Thoracic aorta (tissue), 2 donors: ENCODE measurements at regions not wholly inside any gene's neighbourhood (a gene's known extent, or its start where the extent isn't known, plus 50 kb on each side); places are given as distances from the start of the nearest gene placed in this dataset.

Experiments used
- ATAC-seq: fragments of 150-250 bp; one replicate; pipeline ENCODE4 v1.8.0; 2017; ENCODE audit warnings: low read depth; ENCODE audit not compliant: insufficient number of reproducible peaks, low FRiP score
- DNase-seq: peaks from one replicate; pipeline ENCODE4 v3.0.0-alpha.2; 2020; ENCODE audit warnings: low spot score
- H3K27ac ChIP-seq, 2 donors: fragments of 200-600 bp; sonication (generic); 1 replicate in 1 of 2; 2 replicates in 1 of 2; pipeline ENCODE4 v1.5.1; 2016; ENCODE audit warnings: mild to moderate bottlenecking in 2 of 2, moderate library complexity in 2 of 2
- H3K27me3 ChIP-seq: fragments of 200-600 bp; sonication (generic); replicated peaks from 2 replicates; pipeline ENCODE4 v1.6.0; 2016; ENCODE audit warnings: mild to moderate bottlenecking; ENCODE audit not compliant: insufficient read depth
- H3K36me3 ChIP-seq: fragments of 200-600 bp; sonication (generic); one replicate; pipeline ENCODE4 v1.5.1; 2016
- H3K4me1 ChIP-seq, 2 donors: fragments of 200-600 bp; sonication (generic); 1 replicate in 1 of 2; 2 replicates in 1 of 2; pipeline versions ENCODE4 v1.5.1 to v1.6.0; 2016; ENCODE audit warnings: low read depth in 2 of 2, mild to moderate bottlenecking in 1 of 2; ENCODE audit not compliant: control insufficient read depth in 1 of 2
- H3K4me3 ChIP-seq: fragments of 200-600 bp; sonication (generic); 2 replicates; pipeline ENCODE4 v1.5.1; 2016; ENCODE audit warnings: mild to moderate bottlenecking
- H3K9me3 ChIP-seq: fragments of 200-600 bp; sonication (generic); 2 replicates; pipeline ENCODE4 v1.5.1; 2016
- TF ChIP-seq, protein P1 (sequence below): fragments of 200-600 bp; sonication (generic); IDR thresholded peaks from one replicate; pipeline ENCODE4 v1.5.1; 2019; ENCODE audit warnings: antibody characterized with exemption

DNA sequence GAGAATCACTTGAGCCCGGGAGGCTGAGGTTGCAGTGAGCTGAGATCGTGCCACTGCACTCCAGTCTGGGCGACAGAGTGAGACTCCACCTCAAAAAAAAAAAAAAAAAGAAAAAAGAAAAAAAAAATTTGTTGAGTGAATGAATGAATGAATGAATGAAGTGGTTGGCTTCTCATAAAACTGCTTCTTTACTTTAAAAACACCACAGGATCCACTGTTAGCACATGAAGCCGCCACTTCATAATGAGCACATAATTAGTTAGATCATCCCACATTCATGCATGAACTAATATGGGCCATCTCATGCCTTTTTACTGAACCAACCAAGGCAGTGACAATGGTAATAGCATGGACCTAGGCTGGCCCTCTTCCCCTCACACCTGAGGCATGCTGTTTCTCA is 135.0 kb upstream of the XYLT1 start:
- Histone ChIP-seq H3K9me3 (no peaks in the 10 kb centered on the region), H3K27ac (no peak overlapping the region), H3K4me1 (no peaks in the 10 kb centered on the region), H3K4me3 (no peak overlapping the region), H3K36me3 (no peaks in the 10 kb centered on the region), H3K27me3 (no peaks in the 10 kb centered on the region)
- ATAC-seq: no peak
- no peak for DNase-seq
- TF ChIP-seq, protein P1, sequence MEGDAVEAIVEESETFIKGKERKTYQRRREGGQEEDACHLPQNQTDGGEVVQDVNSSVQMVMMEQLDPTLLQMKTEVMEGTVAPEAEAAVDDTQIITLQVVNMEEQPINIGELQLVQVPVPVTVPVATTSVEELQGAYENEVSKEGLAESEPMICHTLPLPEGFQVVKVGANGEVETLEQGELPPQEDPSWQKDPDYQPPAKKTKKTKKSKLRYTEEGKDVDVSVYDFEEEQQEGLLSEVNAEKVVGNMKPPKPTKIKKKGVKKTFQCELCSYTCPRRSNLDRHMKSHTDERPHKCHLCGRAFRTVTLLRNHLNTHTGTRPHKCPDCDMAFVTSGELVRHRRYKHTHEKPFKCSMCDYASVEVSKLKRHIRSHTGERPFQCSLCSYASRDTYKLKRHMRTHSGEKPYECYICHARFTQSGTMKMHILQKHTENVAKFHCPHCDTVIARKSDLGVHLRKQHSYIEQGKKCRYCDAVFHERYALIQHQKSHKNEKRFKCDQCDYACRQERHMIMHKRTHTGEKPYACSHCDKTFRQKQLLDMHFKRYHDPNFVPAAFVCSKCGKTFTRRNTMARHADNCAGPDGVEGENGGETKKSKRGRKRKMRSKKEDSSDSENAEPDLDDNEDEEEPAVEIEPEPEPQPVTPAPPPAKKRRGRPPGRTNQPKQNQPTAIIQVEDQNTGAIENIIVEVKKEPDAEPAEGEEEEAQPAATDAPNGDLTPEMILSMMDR: no peak

DNA sequence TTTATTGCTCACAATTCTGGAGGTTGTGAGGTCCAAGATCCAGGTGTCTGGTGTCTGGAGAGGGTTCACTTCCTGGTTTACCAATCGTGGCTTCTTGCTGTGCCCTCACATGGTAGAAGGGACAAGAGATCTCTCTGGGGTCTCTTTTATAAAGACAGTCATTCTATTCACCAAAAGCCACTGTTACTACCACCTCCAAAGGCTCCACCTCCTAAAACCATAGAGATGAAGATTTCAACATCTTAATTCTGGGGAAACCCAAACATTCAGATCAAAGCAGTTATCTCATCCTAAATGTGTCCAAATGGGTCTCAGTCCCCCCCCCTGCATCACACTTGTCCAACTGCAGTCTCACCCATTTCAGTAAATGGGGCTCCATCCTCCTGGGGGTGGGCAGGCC is 132.9 kb upstream of the XYLT1 start:
- Histone ChIP-seq H3K4me3 (no peak overlapping the region), H3K27me3 (no peaks in the 10 kb centered on the region), H3K36me3 (no peaks in the 10 kb centered on the region), H3K9me3 (no peaks in the 10 kb centered on the region), H3K27ac (no peak overlapping the region), H3K4me1 (no peaks in the 10 kb centered on the region)
- no peak for DNase-seq
- no peak for ATAC-seq
- TF ChIP-seq, protein P1: no peak

DNA sequence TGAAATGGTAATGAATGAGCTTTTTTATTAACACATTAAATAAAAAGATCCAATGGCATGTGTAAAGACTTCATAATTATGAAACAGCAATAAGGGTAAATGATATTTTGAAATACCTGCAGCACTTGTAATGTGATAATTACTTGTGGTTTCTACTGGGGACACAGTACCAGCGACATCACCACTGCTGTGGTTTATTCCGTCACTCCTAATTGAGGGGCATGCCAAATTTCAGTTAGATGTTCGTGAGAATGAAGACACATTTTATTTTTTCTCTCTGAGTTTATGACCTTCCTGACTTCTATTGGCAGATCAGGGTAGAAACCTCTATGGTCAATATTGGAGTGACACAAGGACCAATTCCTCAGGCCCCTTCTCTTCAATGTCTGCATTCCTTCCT is 131.9 kb upstream of the XYLT1 start:
- no peak overlapping the region for H3K27ac ChIP-seq
- no peaks in the 10 kb centered on the region for H3K9me3 ChIP-seq
- ATAC-seq (no peak), DNase-seq (no peak)
- TF ChIP-seq, protein P1: no peak
- no peaks in the 10 kb centered on the region for H3K36me3 ChIP-seq
- no peaks in the 10 kb centered on the region for H3K27me3 ChIP-seq
- H3K4me3 ChIP-seq: no peak overlapping the region
- H3K4me1 ChIP-seq: no peaks in the 10 kb centered on the region

DNA sequence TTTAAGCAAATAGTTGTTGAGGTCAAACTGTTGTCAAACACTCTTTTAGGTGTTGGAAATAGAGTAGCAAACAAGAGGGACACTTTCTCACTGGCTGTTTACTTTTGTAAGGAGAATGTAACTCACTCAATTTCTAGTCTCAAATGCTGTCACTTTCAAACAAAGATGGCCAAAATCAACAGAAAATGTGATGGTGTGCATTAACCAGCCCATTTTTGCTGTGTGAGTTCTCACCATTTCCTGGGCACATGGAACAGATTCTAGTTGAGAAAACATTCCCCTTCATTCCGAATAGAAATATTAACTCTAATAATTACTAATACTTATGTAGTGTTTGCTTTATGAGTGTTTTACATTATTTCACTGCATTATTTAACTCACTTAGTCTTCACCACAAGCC is 128.2 kb upstream of the XYLT1 start:
- H3K4me1 ChIP-seq: no peaks in the 10 kb centered on the region
- H3K4me3 ChIP-seq: no peak overlapping the region
- no peaks in the 10 kb centered on the region for H3K27me3 ChIP-seq
- DNase-seq (no peak), ATAC-seq (no peak)
- TF ChIP-seq, protein P1: no peak
- no peak overlapping the region for H3K27ac ChIP-seq
- no peaks in the 10 kb centered on the region for H3K9me3 ChIP-seq
- no peaks in the 10 kb centered on the region for H3K36me3 ChIP-seq

DNA sequence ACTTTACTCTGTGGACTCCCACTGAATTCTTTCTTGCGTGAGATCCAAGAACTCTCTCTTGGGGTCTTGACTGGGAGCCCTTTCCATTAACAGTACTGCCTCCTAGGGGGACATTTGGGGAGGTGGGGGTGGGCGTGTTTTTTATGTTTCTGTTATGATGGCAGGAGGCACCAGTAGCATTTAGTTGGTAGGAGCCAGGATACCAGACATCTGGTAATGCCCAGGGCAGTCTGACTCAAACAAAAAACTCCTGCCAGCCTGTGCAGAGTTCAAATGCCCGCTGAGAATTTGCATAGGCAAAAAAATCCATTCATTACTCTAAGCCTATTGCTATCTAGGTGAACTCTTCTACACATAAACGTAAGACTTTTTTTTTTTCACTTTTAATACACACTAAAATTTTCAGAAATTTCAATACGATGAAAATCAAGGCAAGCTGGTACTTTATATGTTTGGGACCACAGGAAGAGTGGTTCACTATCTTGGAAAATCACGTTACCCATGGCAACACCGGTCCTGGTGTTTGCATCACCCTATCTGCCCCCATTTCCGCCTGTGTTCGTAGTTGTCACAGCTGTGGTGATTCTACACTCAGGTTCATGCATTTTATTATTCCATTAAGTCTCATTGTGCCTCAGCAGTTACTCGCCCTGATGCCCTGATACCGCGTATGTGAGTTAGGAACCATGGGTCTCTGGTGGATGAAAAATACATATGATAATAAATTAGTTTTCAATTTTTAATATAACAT is 121.1 kb upstream of the XYLT1 start:
- TF ChIP-seq, protein P1: no peak
- no peak for DNase-seq
- no peaks in the 10 kb centered on the region for H3K27me3 ChIP-seq
- H3K9me3 ChIP-seq: no peaks in the 10 kb centered on the region
- no peak overlapping the region for H3K27ac ChIP-seq
- H3K4me1 ChIP-seq: no peaks in the 10 kb centered on the region
- ATAC-seq: no peak
- no peaks in the 10 kb centered on the region for H3K36me3 ChIP-seq
- no peak overlapping the region for H3K4me3 ChIP-seq
